ENCODE measurements at regions not wholly inside any gene's neighbourhood (a gene's known extent, or its start where the extent isn't known, plus 50 kb on each side); places are given as distances from the start of the nearest gene placed in this dataset.

GRCh38 chr1:238753252-238753651, 633.1 kb upstream of the CHRM3 start:
- TF ChIP-seq POLR2A (IDR thresholded peaks at IDR 0.05), result no peak
- TF ChIP-seq, protein P1, sequence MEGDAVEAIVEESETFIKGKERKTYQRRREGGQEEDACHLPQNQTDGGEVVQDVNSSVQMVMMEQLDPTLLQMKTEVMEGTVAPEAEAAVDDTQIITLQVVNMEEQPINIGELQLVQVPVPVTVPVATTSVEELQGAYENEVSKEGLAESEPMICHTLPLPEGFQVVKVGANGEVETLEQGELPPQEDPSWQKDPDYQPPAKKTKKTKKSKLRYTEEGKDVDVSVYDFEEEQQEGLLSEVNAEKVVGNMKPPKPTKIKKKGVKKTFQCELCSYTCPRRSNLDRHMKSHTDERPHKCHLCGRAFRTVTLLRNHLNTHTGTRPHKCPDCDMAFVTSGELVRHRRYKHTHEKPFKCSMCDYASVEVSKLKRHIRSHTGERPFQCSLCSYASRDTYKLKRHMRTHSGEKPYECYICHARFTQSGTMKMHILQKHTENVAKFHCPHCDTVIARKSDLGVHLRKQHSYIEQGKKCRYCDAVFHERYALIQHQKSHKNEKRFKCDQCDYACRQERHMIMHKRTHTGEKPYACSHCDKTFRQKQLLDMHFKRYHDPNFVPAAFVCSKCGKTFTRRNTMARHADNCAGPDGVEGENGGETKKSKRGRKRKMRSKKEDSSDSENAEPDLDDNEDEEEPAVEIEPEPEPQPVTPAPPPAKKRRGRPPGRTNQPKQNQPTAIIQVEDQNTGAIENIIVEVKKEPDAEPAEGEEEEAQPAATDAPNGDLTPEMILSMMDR (IDR thresholded peaks at IDR 0.05), result no peak
